GM21515 (cell line): ENCODE measurements at regions not wholly inside any gene's neighbourhood (a gene's known extent, or its start where the extent isn't known, plus 50 kb on each side); places are given as distances from the start of the nearest gene placed in this dataset.

Experiments used
- ATAC-seq: cut with Tn5 transposase; IDR thresholded peaks from one replicate; pipeline ENCODE4 v1.9.1; 2021; ENCODE audit not compliant: unreplicated experiment

- ATAC-seq = no peak
These were observed 84.6 kb upstream of the KLF13 start for GRCh38 chr15:31241888-31242522.

DNA sequence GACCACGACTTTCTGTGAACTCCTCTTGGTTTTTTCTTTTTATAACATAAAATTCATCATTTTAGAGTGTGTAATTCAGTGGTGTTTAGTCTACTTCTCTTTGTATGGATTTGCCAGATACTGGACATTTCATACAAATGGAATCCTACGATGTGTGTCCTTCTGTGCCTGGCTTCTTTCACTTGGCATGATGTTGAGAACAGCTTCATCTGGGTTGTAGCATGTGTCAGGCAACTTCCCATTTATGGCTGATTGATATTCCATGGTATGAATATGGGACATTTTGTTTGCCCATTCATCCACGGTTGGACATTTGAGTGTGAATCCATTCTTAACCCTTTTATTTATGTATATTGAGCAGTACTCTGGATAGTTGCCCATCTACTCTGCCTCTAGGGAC lies 82.7 kb upstream of the KLF13 start:
- ATAC-seq = no peak

GRCh38 chr15:31245135-31245689 lies 81.4 kb upstream of the KLF13 start:
- no peak for ATAC-seq

GRCh38 chr15:31245756-31246155 lies 80.9 kb upstream of the KLF13 start:
- no peak for ATAC-seq

DNA sequence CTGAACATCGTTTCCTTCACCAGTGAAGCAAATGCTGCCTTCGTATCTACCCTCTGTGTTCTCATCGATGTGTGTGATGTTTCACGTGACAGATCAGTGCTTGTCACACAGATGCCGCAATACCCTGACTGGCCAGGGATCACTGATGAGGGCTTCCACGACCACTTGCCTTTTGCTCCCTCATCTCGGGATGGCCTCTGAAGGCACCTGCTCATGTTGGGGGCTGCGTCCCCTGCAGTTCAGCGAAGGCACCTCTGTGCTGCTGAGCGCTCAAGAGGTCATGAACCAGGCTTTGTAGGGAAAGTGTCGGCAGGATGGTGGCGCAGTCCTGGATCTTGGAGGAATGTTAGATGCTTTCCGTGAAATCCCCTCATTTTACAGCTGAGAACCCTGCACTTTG lies 79.2 kb upstream of the KLF13 start:
- ATAC-seq = no peak

DNA sequence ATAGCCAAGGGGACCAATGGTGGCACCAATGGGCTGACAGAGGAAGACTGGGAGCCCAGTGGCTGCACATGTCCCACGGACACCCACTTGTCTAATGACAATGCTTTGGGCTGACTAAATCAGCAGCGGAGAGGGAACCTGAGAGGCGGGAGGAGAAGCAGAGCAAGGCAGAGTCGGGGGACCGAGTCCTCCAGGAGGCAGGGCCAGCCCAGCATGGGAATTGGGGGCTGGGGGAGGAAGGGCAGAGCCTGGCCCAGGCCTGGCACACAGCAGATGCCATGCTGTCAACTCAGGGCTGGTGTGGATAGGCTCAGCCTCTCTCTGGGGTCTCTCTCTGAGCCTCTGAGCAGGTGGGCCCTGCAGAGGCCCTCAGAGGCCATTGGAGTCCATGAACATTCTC lies 78.4 kb upstream of the KLF13 start:
- ATAC-seq = no peak

GRCh38 chr15:31248951-31249350 lies 77.7 kb upstream of the KLF13 start:
- ATAC-seq = no peak

DNA sequence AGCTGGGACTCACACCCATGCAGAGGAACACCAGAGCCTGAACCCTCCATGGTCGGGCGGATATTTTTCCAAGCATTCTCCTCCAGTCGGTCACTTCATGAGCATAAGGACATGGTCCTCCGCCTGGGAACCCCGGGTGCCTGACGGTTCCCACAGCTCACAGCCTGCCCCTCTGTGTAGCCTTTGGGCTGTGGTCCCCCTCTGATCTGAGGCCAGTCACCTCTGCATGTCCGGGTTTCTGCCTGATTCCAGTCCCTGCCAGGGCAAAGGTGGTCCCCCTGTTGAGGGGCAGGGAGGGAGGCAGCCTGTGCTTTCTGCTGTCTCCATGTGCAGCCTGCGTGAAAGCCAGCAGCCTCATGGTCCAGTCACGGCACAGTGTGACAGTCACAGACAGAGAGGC lies 76.6 kb upstream of the KLF13 start:
- no peak for ATAC-seq

- no peak for ATAC-seq
These were observed 75.5 kb upstream of the KLF13 start for GRCh38 chr15:31251165-31251564.

DNA sequence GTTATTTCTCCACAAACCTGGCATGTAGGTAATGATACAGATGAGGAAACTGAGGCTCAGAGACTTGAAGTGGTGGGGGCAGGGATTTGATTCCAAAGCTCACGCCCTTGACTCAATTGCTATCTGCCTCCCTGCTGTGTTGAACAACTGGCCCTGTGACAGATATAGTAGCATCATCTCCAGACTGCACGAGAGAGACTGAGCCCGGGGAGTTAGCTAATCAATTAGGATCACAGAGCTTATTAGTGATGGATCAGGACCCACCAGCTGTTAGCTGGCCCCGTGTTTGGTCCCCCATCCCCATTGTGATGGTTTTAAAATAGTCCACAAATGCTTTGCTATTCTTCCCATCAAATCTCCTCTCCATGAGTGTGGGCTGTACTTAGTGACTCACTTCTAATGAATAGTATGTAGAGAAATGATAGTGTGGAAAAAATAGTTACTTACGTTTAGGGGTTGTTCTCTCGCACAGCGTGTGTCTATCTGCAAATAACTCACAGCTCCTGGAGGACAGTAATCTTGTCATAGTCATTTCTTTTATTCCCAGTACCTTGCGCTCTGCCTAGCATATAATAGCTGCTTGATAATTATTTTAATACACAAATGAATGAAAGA lies 74.4 kb upstream of the KLF13 start:
- ATAC-seq = no peak

GRCh38 chr15:31254431-31255175 lies 72.0 kb upstream of the KLF13 start:
- ATAC-seq = no peak

- ATAC-seq = no peak
These were observed 71.5 kb upstream of the KLF13 start for GRCh38 chr15:31255176-31255510.

- no peak for ATAC-seq
These were observed 70.8 kb upstream of the KLF13 start for GRCh38 chr15:31255732-31256377.

DNA sequence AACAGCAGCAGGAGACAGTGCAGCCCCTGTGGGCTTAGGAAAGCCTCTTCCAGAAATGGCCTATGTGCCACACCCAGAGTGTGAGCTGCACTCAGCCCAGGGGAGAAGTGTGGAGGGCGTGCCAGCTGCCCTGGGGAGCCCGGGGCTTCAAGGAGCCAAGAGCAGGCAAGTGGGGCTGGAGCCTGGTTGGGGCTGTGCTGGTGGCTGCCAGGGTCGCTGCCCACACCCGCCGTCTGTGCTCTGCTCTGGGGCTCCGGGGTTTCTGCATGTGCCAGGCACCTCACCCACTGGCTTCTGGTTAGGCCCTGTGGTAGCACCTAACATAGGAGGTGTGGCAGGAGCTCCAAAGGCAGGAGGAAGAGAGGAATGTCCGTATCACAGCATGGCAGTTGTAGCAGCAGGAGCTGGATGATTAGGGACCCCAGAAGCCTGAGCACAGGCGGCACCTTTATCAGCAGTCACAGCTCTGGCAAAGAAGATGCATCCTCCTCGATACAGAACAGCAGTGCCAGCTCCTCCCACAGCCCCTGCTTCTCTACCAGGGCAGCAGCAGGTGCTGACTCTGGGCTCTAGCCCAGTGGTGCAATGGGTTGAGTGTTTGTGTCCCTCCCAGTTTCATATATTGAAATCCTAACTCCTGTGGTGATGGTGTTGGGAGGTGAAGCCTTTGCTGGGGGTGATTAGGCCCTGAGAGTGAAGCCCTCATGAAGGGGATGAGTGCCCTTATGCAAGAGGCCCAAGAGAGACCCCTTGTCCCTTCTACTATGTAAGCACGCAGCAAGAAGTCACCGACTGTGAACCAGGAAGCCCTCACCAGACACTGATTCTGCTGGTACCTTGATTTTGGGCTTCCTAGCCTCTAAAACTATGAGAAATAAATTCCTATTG lies 70.0 kb upstream of the KLF13 start:
- ATAC-seq = no peak

DNA sequence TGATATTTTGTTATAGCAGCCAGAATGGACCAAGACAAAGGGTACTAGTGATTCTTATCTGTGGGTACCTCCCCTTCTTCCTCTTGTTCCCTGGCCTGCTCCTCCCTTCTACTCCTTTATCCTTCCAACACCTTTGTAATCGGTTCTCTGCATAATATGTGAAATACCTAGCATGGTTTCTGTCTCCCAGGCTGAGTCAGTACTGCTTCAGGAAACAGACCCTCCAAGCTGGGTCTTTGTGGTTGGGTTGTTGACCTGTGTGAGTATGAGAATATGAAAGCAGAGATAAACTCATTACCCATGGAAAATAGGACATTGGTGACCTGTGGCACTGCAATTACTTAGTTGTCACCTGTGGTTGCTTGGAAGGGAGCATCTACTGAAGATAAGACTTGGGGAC lies 69.3 kb upstream of the KLF13 start:
- ATAC-seq = no peak

GRCh38 chr15:31258260-31258659 lies 68.4 kb upstream of the KLF13 start:
- no peak for ATAC-seq

GRCh38 chr15:31259562-31260252 lies 66.9 kb upstream of the KLF13 start:
- no peak for ATAC-seq

- no peak for ATAC-seq
These were observed 65.9 kb upstream of the KLF13 start for GRCh38 chr15:31260646-31261265.

GRCh38 chr15:31261266-31262142 lies 65.1 kb upstream of the KLF13 start:
- no peak for ATAC-seq
